ENCODE measurements at regions not wholly inside any gene's neighbourhood (a gene's known extent, or its start where the extent isn't known, plus 50 kb on each side); places are given as distances from the start of the nearest gene placed in this dataset.

GRCh38 chr7:117937753-117938483 is 64.7 kb upstream of the CTTNBP2 start:
- TF ChIP-seq CTCF (IDR thresholded peaks at IDR 0.05; ENCODE audit: low read depth, low read length, poor library complexity, severe bottlenecking) (no peak), EZH2phosphoT487 (IDR thresholded peaks at IDR 0.05; ENCODE audit: borderline replicate concordance, low read length) (no peak)

GRCh38 chr7:117941138-117941810 is 68.0 kb upstream of the CTTNBP2 start:
- H3K4me2 ChIP-seq (ENCODE audit: low read length): no peak overlapping the region
- no peaks in the 10 kb centered on the region for H3F3A ChIP-seq (ENCODE audit: control insufficient read depth, insufficient read depth)
- H3K27me3 ChIP-seq (ENCODE audit: control insufficient read depth, low read length): no peaks in the 10 kb centered on the region
- no peak for TF ChIP-seq CTCF (IDR thresholded peaks at IDR 0.05; ENCODE audit: low read depth, low read length, poor library complexity, severe bottlenecking)
- no peak for TF ChIP-seq EZH2phosphoT487 (IDR thresholded peaks at IDR 0.05; ENCODE audit: borderline replicate concordance, low read length)
- H3K4me3 ChIP-seq (ENCODE audit: low read length): no peak overlapping the region
- no peaks in the 10 kb centered on the region for H3K9me3 ChIP-seq (ENCODE audit: control insufficient read depth, insufficient read depth, low read length)
- H4K20me1 ChIP-seq (ENCODE audit: control insufficient read depth, insufficient read depth, low read depth, low read length): no peaks in the 10 kb centered on the region
- H3K4me1 ChIP-seq (ENCODE audit: control insufficient read depth, low read length): no peaks in the 10 kb centered on the region
- H3K36me3 ChIP-seq (ENCODE audit: control insufficient read depth, low read length): no peaks in the 10 kb centered on the region
- no peak overlapping the region for H3K27ac ChIP-seq (ENCODE audit: low read depth, low read length)
- H3K79me2 ChIP-seq (ENCODE audit: control insufficient read depth, low read length): no peaks in the 10 kb centered on the region
- no peaks in the 10 kb centered on the region for H3K9me2 ChIP-seq (replicated peaks; ENCODE audit: control insufficient read depth, low read length)

More at GRCh38 chr7:117937753-117938483, 64.7 kb upstream of the CTTNBP2 start:
- no peak overlapping the region for H3K4me3 ChIP-seq (ENCODE audit: low read length)
- H3K4me1 ChIP-seq (ENCODE audit: control insufficient read depth, low read length): no peaks in the 10 kb centered on the region
- H3F3A ChIP-seq (ENCODE audit: control insufficient read depth, insufficient read depth): no peaks in the 10 kb centered on the region
- no peaks in the 10 kb centered on the region for H3K27me3 ChIP-seq (ENCODE audit: control insufficient read depth, low read length)
- H3K27ac ChIP-seq (ENCODE audit: low read depth, low read length): no peak overlapping the region
- H3K9me2 ChIP-seq (replicated peaks; ENCODE audit: control insufficient read depth, low read length): no peaks in the 10 kb centered on the region
- H3K9me3 ChIP-seq (ENCODE audit: control insufficient read depth, insufficient read depth, low read length): no peaks in the 10 kb centered on the region
- H3K4me2 ChIP-seq (ENCODE audit: low read length): no peak overlapping the region
- H3K79me2 ChIP-seq (ENCODE audit: control insufficient read depth, low read length): no peaks in the 10 kb centered on the region
- no peaks in the 10 kb centered on the region for H3K36me3 ChIP-seq (ENCODE audit: control insufficient read depth, low read length)
- H4K20me1 ChIP-seq (ENCODE audit: control insufficient read depth, insufficient read depth, low read depth, low read length): no peaks in the 10 kb centered on the region

- Histone ChIP-seq H3K27ac (ENCODE audit: low read depth, low read length) (no peak overlapping the region), H4K20me1 (ENCODE audit: control insufficient read depth, insufficient read depth, low read depth, low read length) (no peaks in the 10 kb centered on the region), H3K4me3 (ENCODE audit: low read length) (no peak overlapping the region), H3K79me2 (ENCODE audit: control insufficient read depth, low read length) (no peaks in the 10 kb centered on the region), H3K9me2 (replicated peaks; ENCODE audit: control insufficient read depth, low read length) (no peaks in the 10 kb centered on the region), H3K9me3 (ENCODE audit: control insufficient read depth, insufficient read depth, low read length) (no peaks in the 10 kb centered on the region), H3K4me2 (ENCODE audit: low read length) (no peak overlapping the region), H3K27me3 (ENCODE audit: control insufficient read depth, low read length) (no peaks in the 10 kb centered on the region), H3K36me3 (ENCODE audit: control insufficient read depth, low read length) (no peaks in the 10 kb centered on the region), H3K4me1 (ENCODE audit: control insufficient read depth, low read length) (no peaks in the 10 kb centered on the region), H3F3A (ENCODE audit: control insufficient read depth, insufficient read depth) (no peaks in the 10 kb centered on the region)
- no peak for TF ChIP-seq EZH2phosphoT487 (IDR thresholded peaks at IDR 0.05; ENCODE audit: borderline replicate concordance, low read length)
- no peak for TF ChIP-seq CTCF (IDR thresholded peaks at IDR 0.05; ENCODE audit: low read depth, low read length, poor library complexity, severe bottlenecking)
Observed at GRCh38 chr7:117942780-117943179, 69.5 kb upstream of the CTTNBP2 start.
